ENCODE measurements at regions not wholly inside any gene's neighbourhood (a gene's known extent, or its start where the extent isn't known, plus 50 kb on each side); places are given as distances from the start of the nearest gene placed in this dataset.

- no peak overlapping the region for H3K27ac ChIP-seq
- ATAC-seq (no peak), DNase-seq (no peak)
- H3K4me3 ChIP-seq, result no peak overlapping the region
- H3K9me3 ChIP-seq, result no peaks in the 10 kb centered on the region
- peaks cover 0 to 24% (median 0%) of the 10 kb centered on the region in 9 donors for H3K27me3 ChIP-seq
- no peaks in the 10 kb centered on the region for H3K4me1 ChIP-seq
- intact Hi-C loops (cut with DNase I), result no loop called here
- no peaks in the 10 kb centered on the region for H3K36me3 ChIP-seq
- WGBS, 4 donors, result 14 to 21% (median 15%) methylated on average over 2 of the region's 2 CpGs
- TF ChIP-seq CTCF (IDR thresholded peaks at IDR 0.05) (no peak), POLR2A (IDR thresholded peaks at IDR 0.05) (no peak)
Observed at GRCh38 chr20:40606660-40607059, 82.4 kb downstream of the MAFB start.

- WGBS, 4 donors, result 79 to 89% (median 83%) methylated on average over 3 of the region's 3 CpGs
- no peak for ATAC-seq
- Histone ChIP-seq H3K9me3 (no peaks in the 10 kb centered on the region), H3K36me3 (no peaks in the 10 kb centered on the region), H3K4me3 (no peak overlapping the region), H3K4me1 (no peaks in the 10 kb centered on the region), H3K27ac (no peak overlapping the region), H3K27me3 (peaks cover 0 to 24% (median 0%) of the 10 kb centered on the region in 9 donors)
- TF ChIP-seq POLR2A (IDR thresholded peaks at IDR 0.05) (no peak), CTCF (IDR thresholded peaks at IDR 0.05) (no peak)
- DNase-seq, result no peak
- intact Hi-C loops (cut with DNase I), result no loop called here
Observed at GRCh38 chr20:40606237-40606636, 82.8 kb downstream of the MAFB start.

- intact Hi-C loops (cut with DNase I), result no loop called here
- H3K9me3 ChIP-seq, result peaks cover 0 to 4% (median under 1%) of the 10 kb centered on the region in 12 donors
- TF ChIP-seq CTCF (IDR thresholded peaks at IDR 0.05) (no peak), POLR2A (IDR thresholded peaks at IDR 0.05) (no peak)
- DNase-seq (no peak), ATAC-seq (no peak)
- no peaks in the 10 kb centered on the region for H3K4me1 ChIP-seq
- no peak overlapping the region for H3K27ac ChIP-seq
- 40 to 83% (median 69%) methylated on average over 3 to 5 of the region's 5 CpGs for WGBS, 4 donors
- no peak overlapping the region for H3K4me3 ChIP-seq
- H3K27me3 ChIP-seq, result peaks cover 0 to 24% (median 0%) of the 10 kb centered on the region in 9 donors
- H3K36me3 ChIP-seq, result no peaks in the 10 kb centered on the region
Observed at GRCh38 chr20:40604416-40604815, 84.6 kb downstream of the MAFB start.

GRCh38 chr20:40603057-40603651, 85.9 kb downstream of the MAFB start:
- Histone ChIP-seq H3K9me3 (peaks cover 0 to 17% (median 4%) of the 10 kb centered on the region in 12 donors), H3K36me3 (no peaks in the 10 kb centered on the region), H3K4me1 (no peaks in the 10 kb centered on the region), H3K27me3 (peaks cover 0 to 20% (median 0%) of the 10 kb centered on the region in 9 donors), H3K27ac (no peak overlapping the region), H3K4me3 (no peak overlapping the region)
- TF ChIP-seq POLR2A (IDR thresholded peaks at IDR 0.05) (no peak), CTCF (IDR thresholded peaks at IDR 0.05) (no peak)
- ATAC-seq (no peak), DNase-seq (no peak)
- WGBS, 4 donors, result 71 to 73% (median 72%) methylated on average over 3 of the region's 3 CpGs
- intact Hi-C loops (cut with DNase I), result no loop called here
